Loucy (cell line): ENCODE measurements at regions not wholly inside any gene's neighbourhood (a gene's known extent, or its start where the extent isn't known, plus 50 kb on each side); places are given as distances from the start of the nearest gene placed in this dataset.

ENCODE experiments used
- H2AFZ ChIP-seq: fragments of 200-600 bp; sonication (generic); 2 replicates; pipeline ENCODE4 v1.6.0; 2016; ENCODE audit warnings: antibody characterized with exemption, mild to moderate bottlenecking, low read length, moderate library complexity
- H3F3A ChIP-seq: fragments of 200-600 bp; 2 replicates; pipeline ENCODE4 v1.6.0; 2016; ENCODE audit warnings: antibody characterized with exemption, low read depth, mild to moderate bottlenecking
- H3K27me3 ChIP-seq: fragments of 200-600 bp; sonication (generic); 2 replicates; pipeline ENCODE4 v1.6.1; 2014; ENCODE audit warnings: low read length, mild to moderate bottlenecking; ENCODE audit not compliant: insufficient read depth, poor library complexity, severe bottlenecking
- H3K36me3 ChIP-seq: fragments of 200-600 bp; sonication (generic); 2 replicates; pipeline ENCODE4 v1.6.1; 2016; ENCODE audit warnings: low read length; ENCODE audit not compliant: insufficient read depth
- H3K4me1 ChIP-seq: fragments of 200-600 bp; sonication (generic); 2 replicates; pipeline ENCODE4 v1.5.1; 2014; ENCODE audit warnings: low read length, mild to moderate bottlenecking; ENCODE audit not compliant: insufficient read depth, poor library complexity, severe bottlenecking
- H3K4me2 ChIP-seq: fragments of 200-600 bp; sonication (generic); 2 replicates; pipeline ENCODE4 v1.6.0; 2014; ENCODE audit warnings: antibody characterized with exemption, low read length, low read depth, mild to moderate bottlenecking; ENCODE audit not compliant: poor library complexity, severe bottlenecking
- H3K4me3 ChIP-seq: fragments of 200-600 bp; sonication (generic); 2 replicates; pipeline ENCODE4 v1.5.1; 2014; ENCODE audit warnings: low read length, mild to moderate bottlenecking, mixed read lengths; ENCODE audit not compliant: poor library complexity, severe bottlenecking
- H3K79me2 ChIP-seq: fragments of 200-600 bp; sonication (generic); 2 replicates; pipeline ENCODE4 v1.6.1; 2014; ENCODE audit warnings: low read length; ENCODE audit not compliant: insufficient read depth
- H3K9ac ChIP-seq: fragments of 200-600 bp; sonication (generic); 2 replicates; pipeline ENCODE4 v1.6.0; 2014; ENCODE audit warnings: mild to moderate bottlenecking, low read depth, low read length, moderate library complexity; ENCODE audit not compliant: poor library complexity, severe bottlenecking
- H3K9me2 ChIP-seq: fragments of 200-600 bp; sonication (generic); replicated peaks from 2 replicates; pipeline ENCODE4 v1.6.1; 2016; ENCODE audit warnings: low read depth, low read length, mixed read lengths
- H3K9me3 ChIP-seq: fragments of 200-600 bp; sonication (generic); 2 replicates; pipeline ENCODE4 v1.6.1; 2014; ENCODE audit warnings: mild to moderate bottlenecking, antibody characterized with exemption, low read length, low read depth; ENCODE audit not compliant: insufficient read depth
- H4K20me1 ChIP-seq: fragments of 200-600 bp; sonication (generic); 2 replicates; pipeline ENCODE4 v1.6.0; 2014; ENCODE audit warnings: antibody characterized with exemption, low read length, mild to moderate bottlenecking; ENCODE audit not compliant: insufficient read depth, poor library complexity, severe bottlenecking
- EZH2phosphoT487 ChIP-seq: fragments of 200-600 bp; IDR thresholded peaks from 2 replicates; pipeline ENCODE4 v1.6.1; 2018; ENCODE audit warnings: antibody characterized with exemption, mild to moderate bottlenecking, moderate library complexity, borderline replicate concordance
- TF ChIP-seq, protein P1 (sequence below): fragments of 200-600 bp; sonication (generic); conservative IDR thresholded peaks from 2 replicates; pipeline ENCODE4 v1.5.1; 2014; ENCODE audit warnings: mild to moderate bottlenecking, antibody characterized with exemption, low read length

DNA sequence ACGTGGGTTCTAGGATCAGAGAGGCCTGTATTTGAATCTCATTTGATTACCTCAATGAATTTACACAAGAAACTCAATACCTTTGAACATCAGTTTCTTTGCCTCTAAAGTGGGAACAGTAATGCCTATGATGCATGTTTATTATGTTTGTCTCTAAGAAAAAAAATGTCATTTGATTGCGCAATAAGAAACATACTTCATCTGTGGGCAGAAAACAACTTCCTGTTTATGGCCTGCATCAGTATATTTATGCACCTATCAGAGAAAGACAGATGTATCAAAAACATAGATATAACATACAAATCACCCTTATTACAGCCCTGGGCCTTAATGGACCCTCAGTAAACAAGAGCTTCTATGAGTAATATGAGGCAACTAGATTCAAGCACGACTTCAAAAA, 516.4 kb upstream of the ARID1B start:
- Histone ChIP-seq H3K4me1 (peaks cover 4% of the 10 kb centered on the region), H3K9ac (no peak overlapping the region), H3K4me3 (no peak overlapping the region), H3K36me3 (no peaks in the 10 kb centered on the region), H3K79me2 (no peaks in the 10 kb centered on the region), H3F3A (no peaks in the 10 kb centered on the region), H3K9me2 (no peaks in the 10 kb centered on the region), H2AFZ (no peak overlapping the region), H3K27me3 (no peaks in the 10 kb centered on the region), H3K4me2 (no peak overlapping the region), H3K9me3 (no peaks in the 10 kb centered on the region), H4K20me1 (no peaks in the 10 kb centered on the region)
- no peak for TF ChIP-seq EZH2phosphoT487
- TF ChIP-seq, protein P1, sequence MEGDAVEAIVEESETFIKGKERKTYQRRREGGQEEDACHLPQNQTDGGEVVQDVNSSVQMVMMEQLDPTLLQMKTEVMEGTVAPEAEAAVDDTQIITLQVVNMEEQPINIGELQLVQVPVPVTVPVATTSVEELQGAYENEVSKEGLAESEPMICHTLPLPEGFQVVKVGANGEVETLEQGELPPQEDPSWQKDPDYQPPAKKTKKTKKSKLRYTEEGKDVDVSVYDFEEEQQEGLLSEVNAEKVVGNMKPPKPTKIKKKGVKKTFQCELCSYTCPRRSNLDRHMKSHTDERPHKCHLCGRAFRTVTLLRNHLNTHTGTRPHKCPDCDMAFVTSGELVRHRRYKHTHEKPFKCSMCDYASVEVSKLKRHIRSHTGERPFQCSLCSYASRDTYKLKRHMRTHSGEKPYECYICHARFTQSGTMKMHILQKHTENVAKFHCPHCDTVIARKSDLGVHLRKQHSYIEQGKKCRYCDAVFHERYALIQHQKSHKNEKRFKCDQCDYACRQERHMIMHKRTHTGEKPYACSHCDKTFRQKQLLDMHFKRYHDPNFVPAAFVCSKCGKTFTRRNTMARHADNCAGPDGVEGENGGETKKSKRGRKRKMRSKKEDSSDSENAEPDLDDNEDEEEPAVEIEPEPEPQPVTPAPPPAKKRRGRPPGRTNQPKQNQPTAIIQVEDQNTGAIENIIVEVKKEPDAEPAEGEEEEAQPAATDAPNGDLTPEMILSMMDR, result no peak

DNA sequence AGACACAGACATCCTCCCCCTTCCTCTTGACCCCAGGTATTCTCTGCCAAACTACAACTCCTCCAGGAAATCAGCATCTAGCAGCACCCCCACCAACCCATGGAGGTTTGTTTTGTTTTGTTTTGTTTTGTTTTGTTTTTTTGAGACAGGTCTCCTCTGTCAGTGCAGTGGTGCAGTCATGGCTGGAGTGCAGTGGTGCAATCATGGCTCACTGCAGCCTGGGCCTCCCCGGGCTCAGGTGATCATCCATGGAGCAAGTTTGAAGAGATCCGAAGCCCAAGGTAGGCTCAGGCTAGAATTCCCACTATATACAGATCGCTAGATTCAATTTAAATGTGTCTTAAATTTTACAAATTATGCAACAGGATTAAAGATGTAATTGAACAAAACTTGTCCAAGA, 518.2 kb upstream of the ARID1B start:
- TF ChIP-seq EZH2phosphoT487, result no peak
- TF ChIP-seq, protein P1, result no peak

DNA sequence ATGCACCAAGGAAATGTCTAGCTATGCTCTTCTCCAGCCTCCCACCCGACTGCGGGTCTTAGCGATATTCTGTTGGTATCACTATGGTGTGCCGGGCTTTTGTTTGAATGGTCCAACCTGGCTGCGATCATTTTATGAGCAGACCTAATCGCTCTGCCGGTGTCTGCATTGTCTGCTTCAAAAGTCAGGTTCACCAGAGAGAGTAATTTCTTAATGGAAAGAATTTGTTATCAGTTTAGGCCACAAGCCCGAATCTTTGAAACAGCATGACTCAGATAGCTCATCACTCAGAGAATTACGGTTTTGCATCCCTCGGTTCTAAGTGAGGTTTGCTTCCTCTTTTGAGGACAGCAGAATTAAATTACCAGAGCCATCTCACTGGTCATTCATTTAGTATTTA, 521.0 kb upstream of the ARID1B start:
- no peak for TF ChIP-seq EZH2phosphoT487
- TF ChIP-seq, protein P1, result no peak
- H3K27me3 ChIP-seq, result no peaks in the 10 kb centered on the region
- H3F3A ChIP-seq, result no peaks in the 10 kb centered on the region
- H4K20me1 ChIP-seq, result no peaks in the 10 kb centered on the region
- no peaks in the 10 kb centered on the region for H3K9me2 ChIP-seq
- no peak overlapping the region for H2AFZ ChIP-seq
- H3K36me3 ChIP-seq, result no peaks in the 10 kb centered on the region
- no peak overlapping the region for H3K4me2 ChIP-seq
- H3K9ac ChIP-seq, result no peak overlapping the region
- no peak overlapping the region for H3K4me3 ChIP-seq
- H3K9me3 ChIP-seq, result no peaks in the 10 kb centered on the region
- peaks cover 4% of the 10 kb centered on the region for H3K4me1 ChIP-seq
- H3K79me2 ChIP-seq, result no peaks in the 10 kb centered on the region

More for the DNA sequence above, 518.2 kb upstream of the ARID1B start:
- Histone ChIP-seq H3K4me2 (no peak overlapping the region), H3K9ac (no peak overlapping the region), H3K4me3 (no peak overlapping the region), H2AFZ (no peak overlapping the region), H3K79me2 (no peaks in the 10 kb centered on the region), H3K27me3 (no peaks in the 10 kb centered on the region), H3K36me3 (no peaks in the 10 kb centered on the region), H3K9me3 (no peaks in the 10 kb centered on the region), H3K4me1 (peaks cover 4% of the 10 kb centered on the region), H4K20me1 (no peaks in the 10 kb centered on the region), H3F3A (no peaks in the 10 kb centered on the region), H3K9me2 (no peaks in the 10 kb centered on the region)
